ENCODE measurements at regions not wholly inside any gene's neighbourhood (a gene's known extent, or its start where the extent isn't known, plus 50 kb on each side); places are given as distances from the start of the nearest gene placed in this dataset.

DNA sequence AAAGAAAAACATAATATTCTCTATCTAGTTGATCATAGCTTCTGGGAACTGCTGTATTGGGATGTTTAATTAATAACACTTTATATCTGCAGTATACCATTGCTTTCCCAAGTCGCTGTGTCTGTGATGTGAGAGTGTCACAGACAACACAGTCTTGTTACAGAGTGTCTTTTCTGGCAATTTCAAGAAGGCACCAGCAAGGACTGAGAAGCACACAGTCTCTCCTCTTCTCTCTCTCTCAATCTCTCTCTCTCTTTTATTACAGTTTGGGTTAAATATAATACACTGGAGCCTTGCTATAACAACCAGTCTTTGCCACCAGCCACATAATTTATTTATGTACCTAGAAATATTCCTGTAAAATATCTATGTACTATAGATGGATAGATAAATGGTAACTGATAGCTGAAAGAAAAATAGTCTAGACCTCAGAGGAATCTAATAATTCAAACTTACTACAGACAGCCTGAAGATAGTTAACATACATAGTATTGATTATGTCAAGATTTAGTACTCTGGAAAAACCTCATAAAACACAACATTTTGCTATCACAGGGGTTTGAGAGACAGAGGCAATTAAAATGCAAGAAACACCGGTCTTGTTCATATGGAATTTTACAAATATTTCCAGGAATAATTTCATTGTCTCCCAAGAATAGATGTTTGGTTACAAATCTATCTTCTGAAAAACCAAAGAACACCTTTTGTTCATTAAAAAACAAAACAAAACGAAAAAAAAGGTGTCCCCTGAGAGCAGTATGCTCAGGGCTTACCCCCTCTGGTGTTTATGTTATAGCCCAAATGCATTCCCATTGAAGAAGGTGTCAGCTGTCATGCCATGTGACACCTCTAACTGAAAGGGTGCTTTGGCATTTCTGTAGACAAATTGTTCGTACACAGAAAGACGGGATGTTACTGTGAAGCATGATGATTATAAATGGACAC lies 507.8 kb downstream of the TBC1D4 start:
- intact Hi-C loops (cut with micrococcal nuclease): no loop called here
- Mint-ChIP-seq H3K36me3 (no peaks in the 10 kb centered on the region), H3K4me1 (no peaks in the 10 kb centered on the region), H3K27me3 (ENCODE audit: low read depth in 2 of 2) (peaks cover 0 to 11% of the 10 kb centered on the region in 2 donors), H3K27ac (no peak overlapping the region), H3K9me3 (no peaks in the 10 kb centered on the region), H3K4me3 (no peak overlapping the region)
- Histone ChIP-seq H3K4me3 (ENCODE audit: low read length) (no peak overlapping the region), H3K4me1 (ENCODE audit: control insufficient read depth, insufficient read depth, low read length) (no peaks in the 10 kb centered on the region), H3K9me3 (ENCODE audit: control insufficient read depth, insufficient read depth, low read length) (no peaks in the 10 kb centered on the region), H3K27me3 (ENCODE audit: control insufficient read depth, insufficient read depth, low read length) (no peaks in the 10 kb centered on the region), H3K27ac (ENCODE audit: low read length) (no peak overlapping the region), H3K36me3 (ENCODE audit: control insufficient read depth, insufficient read depth, low read length) (no peaks in the 10 kb centered on the region)
- TF ChIP-seq, protein P1, sequence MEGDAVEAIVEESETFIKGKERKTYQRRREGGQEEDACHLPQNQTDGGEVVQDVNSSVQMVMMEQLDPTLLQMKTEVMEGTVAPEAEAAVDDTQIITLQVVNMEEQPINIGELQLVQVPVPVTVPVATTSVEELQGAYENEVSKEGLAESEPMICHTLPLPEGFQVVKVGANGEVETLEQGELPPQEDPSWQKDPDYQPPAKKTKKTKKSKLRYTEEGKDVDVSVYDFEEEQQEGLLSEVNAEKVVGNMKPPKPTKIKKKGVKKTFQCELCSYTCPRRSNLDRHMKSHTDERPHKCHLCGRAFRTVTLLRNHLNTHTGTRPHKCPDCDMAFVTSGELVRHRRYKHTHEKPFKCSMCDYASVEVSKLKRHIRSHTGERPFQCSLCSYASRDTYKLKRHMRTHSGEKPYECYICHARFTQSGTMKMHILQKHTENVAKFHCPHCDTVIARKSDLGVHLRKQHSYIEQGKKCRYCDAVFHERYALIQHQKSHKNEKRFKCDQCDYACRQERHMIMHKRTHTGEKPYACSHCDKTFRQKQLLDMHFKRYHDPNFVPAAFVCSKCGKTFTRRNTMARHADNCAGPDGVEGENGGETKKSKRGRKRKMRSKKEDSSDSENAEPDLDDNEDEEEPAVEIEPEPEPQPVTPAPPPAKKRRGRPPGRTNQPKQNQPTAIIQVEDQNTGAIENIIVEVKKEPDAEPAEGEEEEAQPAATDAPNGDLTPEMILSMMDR (IDR thresholded peaks at IDR 0.05): no peak
- ATAC-seq (no peak), DNase-seq (no peak)
- 30% methylated on average over 2 of the region's 5 CpGs for WGBS (ENCODE audit: insufficient coverage)

DNA sequence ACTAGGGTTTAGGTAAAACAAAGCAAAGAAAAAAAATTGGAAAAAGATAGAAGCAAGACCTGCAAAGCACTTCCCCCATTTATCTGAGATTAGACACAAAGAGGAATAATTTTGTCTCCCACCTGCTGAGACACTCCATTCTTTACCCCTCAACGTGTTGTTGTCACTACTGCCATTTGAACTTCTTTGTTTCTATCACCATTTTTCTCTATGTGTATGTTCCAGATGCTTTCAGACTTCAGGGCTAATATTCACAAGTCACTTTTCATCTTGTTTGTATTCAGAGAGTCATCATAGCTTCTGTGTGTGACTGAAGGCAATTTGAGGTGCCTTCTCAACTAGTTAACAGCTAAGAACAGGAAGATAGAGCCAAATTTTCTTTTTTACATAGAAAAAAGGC lies 512.5 kb downstream of the TBC1D4 start:
- DNase-seq (no peak), ATAC-seq (no peak)
- H3K4me1 Mint-ChIP-seq: no peaks in the 10 kb centered on the region
- H3K27me3 Mint-ChIP-seq (ENCODE audit: low read depth in 2 of 2): no peaks in the 10 kb centered on the region
- TF ChIP-seq, protein P1 (IDR thresholded peaks at IDR 0.05): no peak
- no peak overlapping the region for H3K27ac Mint-ChIP-seq
- H3K27me3 ChIP-seq (ENCODE audit: control insufficient read depth, insufficient read depth, low read length): no peaks in the 10 kb centered on the region
- H3K36me3 ChIP-seq (ENCODE audit: control insufficient read depth, insufficient read depth, low read length): no peaks in the 10 kb centered on the region
- WGBS (ENCODE audit: insufficient coverage): 45% methylated on average over 1 of the region's 1 CpG
- no peak overlapping the region for H3K27ac ChIP-seq (ENCODE audit: low read length)
- intact Hi-C loops (cut with micrococcal nuclease): no loop called here
- no peaks in the 10 kb centered on the region for H3K4me1 ChIP-seq (ENCODE audit: control insufficient read depth, insufficient read depth, low read length)
- H3K9me3 Mint-ChIP-seq: no peaks in the 10 kb centered on the region
- H3K4me3 Mint-ChIP-seq: no peak overlapping the region
- no peaks in the 10 kb centered on the region for H3K9me3 ChIP-seq (ENCODE audit: control insufficient read depth, insufficient read depth, low read length)
- no peaks in the 10 kb centered on the region for H3K36me3 Mint-ChIP-seq
- no peak overlapping the region for H3K4me3 ChIP-seq (ENCODE audit: low read length)

DNA sequence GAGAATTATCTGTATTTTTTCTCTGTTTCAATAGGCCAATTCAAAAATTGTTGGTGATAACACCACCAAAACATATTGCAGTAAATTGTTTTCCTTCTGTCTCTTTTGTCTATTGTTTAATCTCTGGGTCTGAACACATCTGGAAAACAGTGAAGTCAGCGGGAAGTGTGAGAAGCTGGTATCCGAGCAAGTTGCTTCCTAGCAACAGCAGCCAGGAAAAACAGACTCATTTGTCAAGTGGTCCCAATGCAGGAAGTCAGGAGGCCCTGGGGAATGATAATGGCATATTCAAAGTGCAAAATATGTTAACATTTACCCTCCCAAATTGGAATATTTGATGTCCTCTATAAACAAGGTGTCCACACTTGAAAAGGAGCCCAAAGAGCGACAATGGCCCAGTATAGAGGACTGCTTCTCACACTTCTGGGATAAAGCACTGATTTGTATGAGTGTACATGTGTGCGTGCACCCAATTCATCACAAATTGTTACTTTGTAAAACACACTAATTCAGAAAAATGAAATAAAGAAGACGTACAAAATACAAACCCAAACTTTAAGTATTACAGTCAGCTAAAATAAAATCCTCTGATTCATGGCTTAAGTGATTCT lies 515.0 kb downstream of the TBC1D4 start:
- Mint-ChIP-seq H3K36me3 (no peaks in the 10 kb centered on the region), H3K27me3 (ENCODE audit: low read depth in 2 of 2) (peaks cover 0 to 2% of the 10 kb centered on the region in 2 donors), H3K9me3 (peaks cover 0 to 3% of the 10 kb centered on the region in 2 donors), H3K4me3 (no peak overlapping the region), H3K4me1 (no peaks in the 10 kb centered on the region), H3K27ac (no peak overlapping the region)
- Histone ChIP-seq H3K4me1 (ENCODE audit: control insufficient read depth, insufficient read depth, low read length) (no peaks in the 10 kb centered on the region), H3K36me3 (ENCODE audit: control insufficient read depth, insufficient read depth, low read length) (no peaks in the 10 kb centered on the region), H3K27me3 (ENCODE audit: control insufficient read depth, insufficient read depth, low read length) (no peaks in the 10 kb centered on the region), H3K27ac (ENCODE audit: low read length) (no peak overlapping the region), H3K4me3 (ENCODE audit: low read length) (no peak overlapping the region), H3K9me3 (ENCODE audit: control insufficient read depth, insufficient read depth, low read length) (no peaks in the 10 kb centered on the region)
- WGBS (ENCODE audit: insufficient coverage): 55% methylated on average over 3 of the region's 5 CpGs
- intact Hi-C loops (cut with micrococcal nuclease): no loop called here
- ATAC-seq (no peak), DNase-seq (no peak)
- TF ChIP-seq, protein P1 (IDR thresholded peaks at IDR 0.05): no peak
